Left lung (tissue), 4 donors: ENCODE measurements at regions not wholly inside any gene's neighbourhood (a gene's known extent, or its start where the extent isn't known, plus 50 kb on each side); places are given as distances from the start of the nearest gene placed in this dataset.
A peak's percentile ranks its signal among the peaks of the same experiment; 100 is the strongest.

Source experiments
- ATAC-seq: fragments of 200-7000 bp; cut with Tn5 transposase; one replicate; pipeline ENCODE4 v1.9.1; 2020; ENCODE audit warnings: moderate library complexity
- DNase-seq, 4 donors: peaks; one replicate each; pipeline ENCODE4 v3.0.0-alpha.2; 2013 to 2020
- H3K27ac ChIP-seq, 2 donors: fragments of 200-600 bp; sonication (generic) in 1 of 2; one replicate each; pipeline versions ENCODE4 v1.5.0 to v1.8.0; 2020 to 2021
- H3K27me3 ChIP-seq, 2 donors: fragments of 200-600 bp; sonication (generic) in 1 of 2; one replicate each; pipeline versions ENCODE4 v1.5.0 to v1.8.0; 2020 to 2021
- H3K36me3 ChIP-seq, 2 donors: fragments of 200-600 bp; sonication (generic) in 1 of 2; one replicate each; pipeline versions ENCODE4 v1.5.0 to v1.8.0; 2020 to 2021
- H3K4me1 ChIP-seq, 2 donors: fragments of 200-600 bp; one replicate each; pipeline ENCODE4 v1.8.0; 2021
- H3K4me3 ChIP-seq, 2 donors: fragments of 200-600 bp; sonication (generic) in 1 of 2; one replicate each; pipeline versions ENCODE4 v1.5.0 to v1.8.0; 2020 to 2021; ENCODE audit warnings: mild to moderate bottlenecking in 1 of 2
- H3K9me3 ChIP-seq, 2 donors: fragments of 200-600 bp; sonication (generic) in 1 of 2; one replicate each; pipeline versions ENCODE4 v1.5.0 to v1.8.0; 2020 to 2021
- CTCF ChIP-seq, 2 donors: fragments of 200-600 bp; sonication (generic) in 1 of 2; IDR thresholded peaks; one replicate each; pipeline versions ENCODE4 v1.5.0 to v1.8.0; 2021; ENCODE audit warnings: antibody characterized with exemption in 2 of 2
- intact Hi-C, 2 donors: fragments of 100-400 bp; cut with DNase I; formaldehyde crosslinking; loops; one replicate each; pipeline versions ENCODE4 v1.11.2 to v1.14.2; 2022
- donor health status: DM: no; HTN: yes; CAD: no.
- donor health status: DM: no; HTN: no; CAD: no.

- ATAC-seq = no peak
- intact Hi-C loops = no loop called here
- Histone ChIP-seq H3K27ac (no peak overlapping the region), H3K4me3 (no peak overlapping the region), H3K27me3 (no peaks in the 10 kb centered on the region), H3K9me3 (peaks cover 0 to 7% of the 10 kb centered on the region in 2 donors), H3K36me3 (no peaks in the 10 kb centered on the region), H3K4me1 (no peaks in the 10 kb centered on the region)
- no peak for TF ChIP-seq CTCF (IDR thresholded peaks at IDR 0.05)
- no peak for DNase-seq
These were observed 215.1 kb downstream of the CBLN4 start for GRCh38 chr20:55790178-55790577.

DNA sequence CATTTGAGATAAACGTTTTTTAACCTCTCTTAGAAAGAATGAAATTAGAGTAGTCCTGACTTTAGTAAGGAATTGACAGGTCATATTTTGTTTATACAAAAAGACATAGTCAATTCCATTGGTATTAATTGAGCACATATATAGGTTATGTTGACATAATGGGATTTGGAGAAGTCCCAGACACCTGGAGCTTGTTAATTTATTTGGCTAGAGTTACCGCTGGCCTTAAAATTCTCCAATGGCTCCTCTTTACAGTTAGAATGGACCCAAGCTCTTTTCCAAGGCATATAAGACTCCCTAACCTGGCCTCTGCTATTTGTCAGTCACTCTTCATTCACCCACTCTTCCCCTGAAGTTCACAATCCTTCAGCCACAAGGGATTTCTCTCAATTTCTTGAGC lies 221.3 kb downstream of the CBLN4 start:
- Histone ChIP-seq H3K4me1 (no peaks in the 10 kb centered on the region), H3K36me3 (no peaks in the 10 kb centered on the region), H3K9me3 (peaks cover 0 to 4% of the 10 kb centered on the region in 2 donors), H3K27me3 (no peaks in the 10 kb centered on the region), H3K27ac (no peak overlapping the region), H3K4me3 (no peak overlapping the region)
- ATAC-seq (no peak), DNase-seq (no peak)
- intact Hi-C loops = no loop called here
- TF ChIP-seq CTCF (IDR thresholded peaks at IDR 0.05) = no peak

GRCh38 chr20:55783381-55783780 lies 221.9 kb downstream of the CBLN4 start:
- H3K27ac ChIP-seq = no peak overlapping the region
- H3K27me3 ChIP-seq = no peaks in the 10 kb centered on the region
- H3K4me3 ChIP-seq = no peak overlapping the region
- peaks cover 0 to 4% of the 10 kb centered on the region in 2 donors for H3K9me3 ChIP-seq
- DNase-seq (peak in 1 of 4 donors; percentile 21), ATAC-seq (no peak)
- intact Hi-C loops = no loop called here
- no peaks in the 10 kb centered on the region for H3K36me3 ChIP-seq
- no peak for TF ChIP-seq CTCF (IDR thresholded peaks at IDR 0.05)
- H3K4me1 ChIP-seq = no peaks in the 10 kb centered on the region

DNA sequence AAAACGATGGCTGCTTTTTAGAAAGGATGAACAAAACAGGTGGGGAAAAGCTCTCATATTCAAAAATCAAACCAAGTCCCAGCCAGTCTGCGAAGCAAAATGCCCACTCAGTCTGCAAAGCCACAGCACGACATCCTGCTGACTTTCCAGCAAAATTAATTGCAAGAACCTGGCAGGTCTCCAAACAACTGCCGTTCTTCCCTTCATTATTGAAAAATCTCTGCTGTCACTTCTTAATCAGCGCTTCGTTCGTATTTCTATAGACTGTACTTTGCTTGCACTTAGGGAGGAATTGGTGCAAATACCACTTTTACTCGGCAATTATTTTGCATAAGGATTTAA lies 222.4 kb downstream of the CBLN4 start:
- ATAC-seq (no peak), DNase-seq (no peak)
- no peak for TF ChIP-seq CTCF (IDR thresholded peaks at IDR 0.05)
- Histone ChIP-seq H3K27me3 (no peaks in the 10 kb centered on the region), H3K4me3 (no peak overlapping the region), H3K27ac (no peak overlapping the region), H3K36me3 (no peaks in the 10 kb centered on the region), H3K9me3 (peaks cover 0 to 4% of the 10 kb centered on the region in 2 donors), H3K4me1 (no peaks in the 10 kb centered on the region)
- intact Hi-C loops = no loop called here

GRCh38 chr20:55782224-55782911 lies 223.0 kb downstream of the CBLN4 start:
- Histone ChIP-seq H3K9me3 (peaks cover 0 to 4% of the 10 kb centered on the region in 2 donors), H3K4me1 (no peaks in the 10 kb centered on the region), H3K36me3 (no peaks in the 10 kb centered on the region), H3K4me3 (no peak overlapping the region), H3K27ac (no peak overlapping the region), H3K27me3 (no peaks in the 10 kb centered on the region)
- DNase-seq (no peak), ATAC-seq (no peak)
- intact Hi-C loops = no loop called here
- no peak for TF ChIP-seq CTCF (IDR thresholded peaks at IDR 0.05)
